ENCODE measurements at regions not wholly inside any gene's neighbourhood (a gene's known extent, or its start where the extent isn't known, plus 50 kb on each side); places are given as distances from the start of the nearest gene placed in this dataset.

DNA sequence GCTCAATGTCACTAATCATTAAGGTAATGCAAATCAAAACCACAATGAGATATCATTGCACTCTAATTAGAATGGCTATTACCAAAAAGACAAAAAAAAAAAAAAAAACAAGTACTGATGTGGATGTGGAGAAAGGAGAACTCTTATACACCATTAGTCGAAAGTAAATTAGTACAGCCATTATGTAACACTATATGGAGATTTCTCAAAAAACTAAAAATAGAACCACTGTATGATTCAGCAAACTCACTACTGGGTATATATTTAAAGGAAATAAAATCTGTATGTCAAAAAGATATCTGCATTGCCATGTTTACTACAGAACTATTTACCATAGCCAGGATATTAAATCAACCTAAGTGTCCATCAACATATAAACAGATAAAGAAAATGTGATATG is 265.4 kb upstream of the ARHGAP20 start:
- H3K27ac Mint-ChIP-seq = no peak overlapping the region
- H3K4me1 Mint-ChIP-seq (ENCODE audit: unreplicated experiment) = peaks cover 5% of the 10 kb centered on the region
- H3K4me3 Mint-ChIP-seq = no peak overlapping the region
- H3K27me3 Mint-ChIP-seq = no peaks in the 10 kb centered on the region
- H3K36me3 Mint-ChIP-seq = no peaks in the 10 kb centered on the region
- H3K9me3 Mint-ChIP-seq = peaks cover 6% of the 10 kb centered on the region
- DNase-seq (ENCODE audit: extremely low spot score, unreplicated experiment) = no peak
- TF ChIP-seq, protein P1, sequence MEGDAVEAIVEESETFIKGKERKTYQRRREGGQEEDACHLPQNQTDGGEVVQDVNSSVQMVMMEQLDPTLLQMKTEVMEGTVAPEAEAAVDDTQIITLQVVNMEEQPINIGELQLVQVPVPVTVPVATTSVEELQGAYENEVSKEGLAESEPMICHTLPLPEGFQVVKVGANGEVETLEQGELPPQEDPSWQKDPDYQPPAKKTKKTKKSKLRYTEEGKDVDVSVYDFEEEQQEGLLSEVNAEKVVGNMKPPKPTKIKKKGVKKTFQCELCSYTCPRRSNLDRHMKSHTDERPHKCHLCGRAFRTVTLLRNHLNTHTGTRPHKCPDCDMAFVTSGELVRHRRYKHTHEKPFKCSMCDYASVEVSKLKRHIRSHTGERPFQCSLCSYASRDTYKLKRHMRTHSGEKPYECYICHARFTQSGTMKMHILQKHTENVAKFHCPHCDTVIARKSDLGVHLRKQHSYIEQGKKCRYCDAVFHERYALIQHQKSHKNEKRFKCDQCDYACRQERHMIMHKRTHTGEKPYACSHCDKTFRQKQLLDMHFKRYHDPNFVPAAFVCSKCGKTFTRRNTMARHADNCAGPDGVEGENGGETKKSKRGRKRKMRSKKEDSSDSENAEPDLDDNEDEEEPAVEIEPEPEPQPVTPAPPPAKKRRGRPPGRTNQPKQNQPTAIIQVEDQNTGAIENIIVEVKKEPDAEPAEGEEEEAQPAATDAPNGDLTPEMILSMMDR (conservative IDR thresholded peaks at IDR 0.05) = no peak

DNA sequence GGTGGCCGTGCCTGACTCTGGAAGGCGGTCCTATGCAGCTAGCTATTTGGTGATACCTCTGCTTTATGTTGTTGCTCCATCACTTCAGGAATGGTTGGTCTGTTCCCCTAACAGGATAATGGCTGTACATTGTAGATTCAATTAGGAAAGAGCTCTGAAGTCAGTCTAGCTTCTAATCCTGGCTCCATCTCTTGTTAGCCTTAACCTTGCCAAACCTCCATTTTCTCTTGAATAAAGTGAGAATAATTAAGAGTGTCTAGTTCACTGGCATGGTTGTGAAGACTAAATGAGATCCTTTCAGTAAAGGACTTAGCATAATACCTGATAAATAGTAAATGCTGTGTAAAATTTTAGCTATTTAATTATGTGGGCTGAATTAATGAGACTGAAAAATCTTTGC is 262.5 kb upstream of the ARHGAP20 start:
- TF ChIP-seq, protein P1 (conservative IDR thresholded peaks at IDR 0.05) = no peak
- Mint-ChIP-seq H3K36me3 (no peaks in the 10 kb centered on the region), H3K4me1 (ENCODE audit: unreplicated experiment) (peaks cover 8% of the 10 kb centered on the region), H3K27me3 (peaks cover 3% of the 10 kb centered on the region), H3K4me3 (no peak overlapping the region), H3K27ac (no peak overlapping the region), H3K9me3 (peaks cover 6% of the 10 kb centered on the region)
- DNase-seq (ENCODE audit: extremely low spot score, unreplicated experiment) = no peak

DNA sequence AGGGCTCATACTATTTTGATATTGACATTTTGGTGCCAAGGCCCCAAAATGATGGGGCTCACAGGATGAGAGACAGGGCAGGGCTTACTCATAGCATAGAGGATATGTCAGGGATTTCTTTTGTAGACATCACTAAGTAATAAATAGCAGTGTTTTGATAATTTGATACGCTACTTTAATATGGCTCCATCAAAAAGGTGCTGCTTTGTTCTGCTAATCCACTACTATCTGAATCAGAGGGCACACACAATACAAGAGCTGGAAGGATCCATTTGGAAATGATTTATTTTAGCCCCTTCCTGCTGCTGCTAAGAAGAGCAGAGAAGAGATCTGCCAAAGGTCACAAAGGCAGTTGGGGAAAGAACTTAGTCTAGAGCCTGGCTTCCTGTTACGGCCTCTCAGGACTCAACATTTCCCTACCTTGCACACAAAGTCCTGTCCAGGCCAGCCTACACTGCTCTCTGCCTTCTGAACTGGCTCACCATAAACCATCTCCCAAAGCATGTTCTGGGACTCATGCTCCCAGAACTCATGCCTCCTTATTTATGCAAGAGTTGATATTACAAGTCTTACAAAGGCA is 261.3 kb upstream of the ARHGAP20 start:
- no peak overlapping the region for H3K27ac Mint-ChIP-seq
- H3K27me3 Mint-ChIP-seq = peaks cover 8% of the 10 kb centered on the region
- H3K36me3 Mint-ChIP-seq = no peaks in the 10 kb centered on the region
- DNase-seq (ENCODE audit: extremely low spot score, unreplicated experiment) = no peak
- TF ChIP-seq, protein P1 (conservative IDR thresholded peaks at IDR 0.05) = no peak
- H3K4me3 Mint-ChIP-seq = no peak overlapping the region
- peaks cover 8% of the 10 kb centered on the region for H3K4me1 Mint-ChIP-seq (ENCODE audit: unreplicated experiment)
- no peaks in the 10 kb centered on the region for H3K9me3 Mint-ChIP-seq

DNA sequence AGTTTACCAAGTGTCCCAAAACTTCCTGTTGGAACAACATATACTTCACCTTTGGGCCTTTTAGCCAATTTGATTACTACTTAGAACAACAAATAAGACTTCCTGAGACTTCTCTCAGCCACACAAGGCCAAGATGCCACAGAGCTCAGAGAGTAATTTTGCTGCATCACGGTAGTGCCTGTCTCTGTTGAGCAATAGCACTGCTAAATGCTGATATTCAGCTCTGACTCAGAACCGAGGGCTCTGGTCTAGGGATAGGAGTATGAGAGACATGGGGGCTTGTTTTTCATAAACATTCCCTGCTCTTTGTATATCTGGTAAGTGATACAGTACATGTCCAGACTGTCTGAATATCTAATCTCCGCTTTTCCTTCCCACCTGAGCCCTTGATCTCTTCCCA is 260.4 kb upstream of the ARHGAP20 start:
- no peak overlapping the region for H3K27ac Mint-ChIP-seq
- TF ChIP-seq, protein P1 (conservative IDR thresholded peaks at IDR 0.05) = no peak
- H3K4me3 Mint-ChIP-seq = no peak overlapping the region
- H3K27me3 Mint-ChIP-seq = peaks cover 8% of the 10 kb centered on the region
- H3K4me1 Mint-ChIP-seq (ENCODE audit: unreplicated experiment) = peaks cover 8% of the 10 kb centered on the region
- no peaks in the 10 kb centered on the region for H3K36me3 Mint-ChIP-seq
- no peaks in the 10 kb centered on the region for H3K9me3 Mint-ChIP-seq
- no peak for DNase-seq (ENCODE audit: extremely low spot score, unreplicated experiment)

DNA sequence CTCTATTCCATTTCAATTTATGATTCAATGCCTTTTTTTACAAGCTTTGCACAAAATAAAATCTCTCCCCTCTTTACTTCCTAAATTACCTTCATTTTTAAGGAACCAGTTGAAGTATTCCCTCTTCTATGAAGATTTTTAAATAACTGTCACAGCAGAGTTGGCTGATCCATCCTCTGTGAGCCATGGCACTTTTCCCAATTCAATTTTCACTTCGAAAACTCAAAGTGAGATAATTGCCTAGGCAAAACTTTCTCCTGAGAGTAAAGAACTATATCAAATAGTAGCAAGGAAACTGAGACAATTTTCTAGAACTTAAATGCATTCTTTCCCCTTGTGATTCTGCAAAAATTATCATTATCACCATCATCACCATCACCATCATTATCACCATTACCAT is 259.9 kb upstream of the ARHGAP20 start:
- no peak overlapping the region for H3K4me3 Mint-ChIP-seq
- TF ChIP-seq, protein P1 (conservative IDR thresholded peaks at IDR 0.05) = no peak
- H3K36me3 Mint-ChIP-seq = no peaks in the 10 kb centered on the region
- DNase-seq (ENCODE audit: extremely low spot score, unreplicated experiment) = no peak
- H3K27me3 Mint-ChIP-seq = peaks cover 8% of the 10 kb centered on the region
- H3K9me3 Mint-ChIP-seq = no peaks in the 10 kb centered on the region
- H3K4me1 Mint-ChIP-seq (ENCODE audit: unreplicated experiment) = peaks cover 8% of the 10 kb centered on the region
- H3K27ac Mint-ChIP-seq = no peak overlapping the region

DNA sequence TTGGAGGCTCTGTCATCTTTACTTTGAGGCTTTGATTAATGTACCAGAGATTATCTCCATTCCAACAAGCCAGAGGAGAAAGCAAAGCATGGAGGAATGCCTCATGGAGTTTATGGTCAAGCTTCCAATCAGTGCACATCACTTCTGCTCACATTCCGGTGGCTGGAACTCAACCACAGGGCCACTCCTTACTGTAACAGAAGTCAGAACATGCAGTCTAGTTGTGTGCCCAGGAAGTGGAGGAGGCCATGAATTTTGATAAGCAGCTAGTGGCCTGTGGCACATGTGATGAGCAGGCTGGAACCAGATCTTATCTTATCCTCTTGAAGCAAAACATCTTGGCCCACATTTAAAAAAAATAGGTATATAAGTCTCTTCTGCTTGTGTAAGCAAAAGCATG is 258.9 kb upstream of the ARHGAP20 start:
- H3K36me3 Mint-ChIP-seq = no peaks in the 10 kb centered on the region
- peaks cover 8% of the 10 kb centered on the region for H3K27me3 Mint-ChIP-seq
- TF ChIP-seq, protein P1 (conservative IDR thresholded peaks at IDR 0.05) = no peak
- H3K9me3 Mint-ChIP-seq = no peaks in the 10 kb centered on the region
- no peak for DNase-seq (ENCODE audit: extremely low spot score, unreplicated experiment)
- no peak overlapping the region for H3K4me3 Mint-ChIP-seq
- H3K27ac Mint-ChIP-seq = no peak overlapping the region
- peaks cover 8% of the 10 kb centered on the region for H3K4me1 Mint-ChIP-seq (ENCODE audit: unreplicated experiment)

Measured in type B pancreatic cell (in vitro differentiated cells).